NOMO-1 treated with DMSO at 0.1 percent for 48 hours (cell line): ENCODE measurements at regions not wholly inside any gene's neighbourhood (a gene's known extent, or its start where the extent isn't known, plus 50 kb on each side); places are given as distances from the start of the nearest gene placed in this dataset.
"Not testable (repeated sequence)": the region's sequence is repeated elsewhere in the genome, so short reads cannot be mapped to it uniquely, and the experiment has no call there.

Source experiments
- DNase-seq: peaks from one replicate; lab custom pipeline; 2025; ENCODE audit not compliant: unreplicated experiment; lab: John Stamatoyannopoulos, UW

DNA sequence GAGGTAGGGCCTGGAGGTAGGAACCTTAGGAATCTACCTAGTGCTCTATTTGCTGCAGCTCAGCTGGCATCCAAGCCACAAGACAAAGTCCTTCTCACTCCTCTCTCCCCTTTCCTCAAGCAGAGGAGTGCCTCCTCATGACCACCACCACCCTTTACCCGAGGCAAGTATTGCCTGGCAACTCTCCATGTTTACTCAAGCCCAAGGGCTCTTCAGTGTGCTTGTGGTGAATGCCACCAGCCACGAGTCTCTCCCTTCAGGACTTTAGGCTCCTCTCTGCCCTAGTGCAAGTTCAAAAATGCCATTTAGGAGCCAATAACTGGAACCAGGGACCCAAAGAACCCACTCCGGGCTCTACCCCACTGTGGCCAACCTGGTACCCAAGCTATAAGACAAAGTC lies 514.5 kb upstream of the RGMB start:
- no peak for DNase-seq

DNA sequence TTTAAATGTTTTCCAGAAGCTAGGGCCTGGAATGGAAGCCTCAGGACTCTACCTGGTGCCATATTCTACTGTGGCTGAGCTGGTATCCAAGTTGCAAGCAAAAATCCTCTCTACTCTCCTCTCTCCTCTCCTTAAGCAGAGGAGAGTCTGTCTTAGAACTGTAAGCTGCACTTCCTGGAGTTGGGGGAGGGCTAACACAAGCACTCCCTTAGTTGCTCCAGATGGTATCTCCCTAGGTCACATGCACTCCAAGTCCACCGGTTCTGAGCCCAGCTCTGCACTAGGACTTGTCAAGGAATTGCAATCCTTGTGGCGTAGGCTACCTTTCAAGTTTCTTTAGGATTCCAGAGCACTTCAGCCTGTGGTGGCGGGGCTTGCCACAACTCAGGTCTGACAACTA lies 513.9 kb upstream of the RGMB start:
- no peak for DNase-seq

DNA sequence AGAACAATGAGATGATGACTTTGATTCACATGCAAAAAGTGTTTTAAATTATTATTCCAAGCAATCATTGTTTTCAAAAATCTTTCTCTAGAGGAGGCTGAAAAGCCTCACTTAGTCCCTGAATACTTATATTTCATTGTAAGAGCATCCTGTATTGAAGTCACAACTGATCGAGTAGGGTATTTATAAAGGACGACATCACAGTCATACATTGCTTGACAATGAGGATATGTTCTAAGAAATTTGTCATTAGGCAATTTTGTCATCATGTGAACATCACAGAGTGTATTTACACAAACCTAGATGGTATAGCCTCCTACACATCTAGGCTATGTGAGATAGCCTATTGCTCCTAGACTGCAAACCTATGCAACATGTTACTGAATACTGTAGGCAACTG lies 510.4 kb upstream of the RGMB start:
- no peak for DNase-seq

DNA sequence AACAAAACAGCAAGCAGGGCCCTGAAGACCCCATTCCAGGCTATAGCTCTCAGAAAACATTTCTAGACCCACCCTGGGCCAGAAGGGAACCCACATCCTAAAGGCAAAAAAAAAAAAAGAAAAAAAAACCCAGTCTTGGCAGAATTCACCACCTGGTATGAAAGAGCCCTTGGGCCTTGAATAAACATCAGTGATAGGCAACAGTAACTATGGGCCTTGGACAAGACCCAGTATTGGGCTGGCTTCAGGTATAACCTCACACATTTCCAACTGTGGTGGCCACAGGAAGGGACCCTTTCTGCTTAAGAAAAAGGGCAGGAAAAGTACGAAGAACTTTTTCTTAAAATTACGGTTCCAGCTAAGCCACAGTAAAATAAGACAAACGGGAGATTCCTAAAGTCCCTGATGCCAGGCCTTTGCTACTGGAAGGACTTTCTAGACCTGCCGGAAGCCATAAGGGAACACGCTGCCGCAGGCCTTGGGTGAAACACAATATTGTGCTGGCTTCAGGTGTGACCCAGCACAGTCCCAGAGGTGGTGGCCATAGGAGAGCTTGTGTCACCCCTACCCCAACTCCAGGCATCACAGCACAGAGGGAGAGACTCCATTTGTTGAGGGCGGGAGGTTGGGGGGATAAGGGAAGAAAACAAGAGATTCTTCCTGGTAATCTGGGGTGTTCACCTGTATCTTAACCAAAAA lies 505.2 kb upstream of the RGMB start:
- no peak for DNase-seq

DNA sequence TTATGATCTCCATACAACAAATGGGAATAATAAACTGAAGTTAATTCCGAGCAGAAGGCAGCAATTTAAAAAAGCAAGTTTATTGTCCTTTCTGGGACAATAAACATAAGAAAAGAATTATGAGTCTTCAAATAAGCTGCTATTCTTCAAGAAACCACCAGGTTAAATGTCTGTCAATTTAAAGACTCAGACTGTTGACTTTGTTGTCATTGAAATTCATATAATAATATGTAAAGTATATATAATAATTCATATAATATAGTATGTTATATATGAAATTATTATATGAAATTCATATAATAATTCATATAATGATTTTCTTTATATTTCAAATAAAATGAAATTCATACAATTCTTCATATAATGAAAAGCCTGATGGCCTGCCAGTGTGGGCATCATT lies 497.5 kb upstream of the RGMB start:
- DNase-seq = no peak

DNA sequence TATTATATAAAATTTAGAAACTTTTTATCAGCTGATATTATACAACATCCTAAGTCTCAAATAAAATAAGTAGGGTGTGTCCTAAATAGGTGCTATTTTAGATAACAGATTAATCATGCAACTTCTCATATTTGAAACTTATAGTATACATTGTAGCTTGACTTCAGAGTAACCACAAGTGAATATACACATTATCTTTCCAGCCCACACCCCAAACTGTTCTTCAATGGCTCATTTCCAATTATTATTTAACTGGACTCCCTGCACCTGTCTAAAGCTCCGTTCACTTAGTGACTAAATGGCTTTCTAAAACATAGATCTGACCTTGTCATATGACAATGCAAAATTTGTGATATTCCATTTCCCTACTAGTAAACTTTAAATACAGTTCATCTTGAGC lies 490.9 kb upstream of the RGMB start:
- no peak for DNase-seq

DNA sequence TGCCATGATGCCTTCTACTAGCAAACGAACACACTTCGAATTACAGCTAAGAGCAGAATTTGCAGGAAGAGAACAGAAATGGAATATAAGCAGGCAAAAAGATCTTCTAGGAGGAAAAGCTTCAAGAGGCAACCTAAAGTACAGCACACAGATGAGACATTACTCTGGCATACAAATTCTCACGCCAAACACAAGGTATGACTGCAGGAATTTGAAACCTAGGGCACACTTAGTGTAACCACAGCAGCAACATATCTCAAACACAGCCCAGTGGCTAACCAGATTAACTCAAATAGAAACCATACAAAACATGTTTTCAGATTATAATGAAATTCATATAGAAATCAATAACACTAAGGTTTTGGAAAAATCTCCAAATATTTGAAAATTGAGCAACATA lies 481.0 kb upstream of the RGMB start:
- no peak for DNase-seq

DNA sequence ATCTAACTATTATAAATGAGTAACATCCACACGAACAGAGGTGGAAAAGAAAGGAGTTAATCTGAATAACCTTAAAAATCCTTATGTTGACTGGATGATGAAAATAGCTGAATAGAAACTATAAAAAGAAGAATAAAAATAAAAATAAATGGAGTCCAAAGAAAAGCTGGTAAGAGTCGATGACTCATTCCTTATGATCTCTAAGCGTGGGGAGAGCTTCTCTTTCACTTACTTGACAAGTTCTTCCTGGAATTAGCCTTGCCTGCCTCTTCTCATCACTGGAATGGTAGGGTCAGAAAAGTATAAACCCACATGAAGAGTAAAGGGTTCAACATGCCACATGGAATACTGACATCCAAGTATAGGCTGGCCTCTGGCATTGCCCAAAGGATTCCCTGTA lies 477.0 kb upstream of the RGMB start:
- DNase-seq = no peak

DNA sequence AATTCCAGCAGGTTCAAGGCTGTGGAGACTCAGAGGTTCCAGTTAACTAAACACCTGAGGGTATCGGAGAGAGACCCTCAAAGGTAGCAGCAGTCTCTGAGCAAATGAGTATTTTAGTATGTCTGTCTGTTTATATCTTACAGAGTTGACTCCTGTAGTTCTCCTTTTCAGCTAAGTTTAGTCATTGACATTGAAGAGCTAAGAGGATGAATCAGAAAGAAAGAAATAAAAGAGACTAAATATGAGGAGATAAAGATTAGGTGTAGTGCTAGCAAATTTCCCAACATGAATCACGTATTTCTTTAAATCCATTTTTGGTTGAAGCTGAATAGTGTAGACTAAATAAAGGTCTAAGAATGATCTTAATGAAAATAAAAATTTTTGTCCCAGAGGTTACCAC lies 474.0 kb upstream of the RGMB start:
- no peak for DNase-seq

DNA sequence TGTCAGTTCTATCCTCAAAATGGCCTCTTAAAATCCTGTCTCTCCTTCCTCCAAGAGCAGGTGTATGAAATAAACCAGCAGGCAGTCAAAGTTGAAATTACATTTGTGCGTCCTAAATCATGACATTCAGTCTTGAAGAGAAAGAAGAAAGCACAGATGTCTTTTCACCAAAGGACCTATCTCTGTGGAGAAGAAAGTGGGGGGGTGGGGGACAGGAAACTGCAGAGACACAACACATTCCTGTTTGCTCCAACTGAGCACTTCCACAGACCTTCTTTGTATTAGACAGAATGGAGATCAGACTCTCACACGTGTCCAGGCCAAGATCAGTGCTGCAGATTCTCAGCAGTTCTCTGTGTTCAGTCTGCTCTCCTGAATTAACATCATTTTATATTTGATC lies 471.9 kb upstream of the RGMB start:
- DNase-seq = no peak

DNA sequence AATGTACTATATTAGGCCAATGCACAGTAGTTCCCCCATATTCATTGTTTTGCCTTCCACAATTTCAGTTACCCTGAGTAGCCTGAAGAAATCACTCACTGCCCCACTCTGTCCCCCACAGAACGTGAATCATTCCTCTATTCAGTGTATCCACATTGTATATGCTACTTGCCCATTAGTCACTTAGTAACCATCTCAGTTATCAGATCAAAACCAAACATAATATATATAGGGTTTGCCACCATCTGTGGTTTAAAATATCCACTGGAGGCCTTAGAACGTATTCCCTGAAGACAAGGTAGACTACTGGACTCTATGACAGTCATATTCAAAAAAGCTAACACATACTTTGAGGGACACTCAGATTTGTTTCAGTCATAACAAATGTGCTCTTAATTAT lies 465.7 kb upstream of the RGMB start:
- DNase-seq = no peak

DNA sequence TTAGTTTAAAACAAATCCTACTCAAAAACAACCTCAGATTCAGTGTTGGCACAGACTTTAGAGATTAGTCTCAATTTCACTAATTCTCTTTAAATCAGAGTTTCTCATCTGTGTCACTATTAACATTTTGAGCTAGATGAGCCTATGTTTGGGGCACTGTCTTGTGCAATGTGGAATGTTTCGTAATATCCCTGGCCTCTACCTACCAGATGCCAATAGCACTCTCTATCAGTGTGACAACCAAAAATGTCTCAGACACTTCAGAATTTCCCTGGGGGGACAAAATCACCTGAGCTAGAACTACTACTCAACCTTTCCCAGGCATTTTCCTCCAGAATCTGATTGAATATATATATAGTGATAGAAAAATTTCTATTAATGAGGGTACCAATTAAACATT lies 465.2 kb upstream of the RGMB start:
- no peak for DNase-seq

DNA sequence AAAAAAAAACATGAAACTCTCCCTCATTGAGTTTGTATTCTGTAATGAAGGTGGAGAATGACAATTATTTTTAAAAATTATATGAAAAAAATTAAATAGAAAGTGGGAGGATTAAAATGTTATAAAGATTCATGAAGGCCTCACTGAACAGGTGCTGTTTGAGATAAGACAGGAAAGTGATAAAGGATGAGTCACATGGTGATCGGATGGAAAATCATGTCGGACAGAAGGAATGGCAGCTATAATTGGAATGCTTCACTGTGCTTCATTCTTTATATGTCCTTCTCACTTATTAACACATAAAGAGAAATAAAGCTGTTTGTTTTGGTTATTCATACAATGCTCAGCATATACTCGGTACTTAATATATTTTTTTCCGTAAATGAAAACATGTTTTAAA lies 464.5 kb upstream of the RGMB start:
- DNase-seq = no peak

DNA sequence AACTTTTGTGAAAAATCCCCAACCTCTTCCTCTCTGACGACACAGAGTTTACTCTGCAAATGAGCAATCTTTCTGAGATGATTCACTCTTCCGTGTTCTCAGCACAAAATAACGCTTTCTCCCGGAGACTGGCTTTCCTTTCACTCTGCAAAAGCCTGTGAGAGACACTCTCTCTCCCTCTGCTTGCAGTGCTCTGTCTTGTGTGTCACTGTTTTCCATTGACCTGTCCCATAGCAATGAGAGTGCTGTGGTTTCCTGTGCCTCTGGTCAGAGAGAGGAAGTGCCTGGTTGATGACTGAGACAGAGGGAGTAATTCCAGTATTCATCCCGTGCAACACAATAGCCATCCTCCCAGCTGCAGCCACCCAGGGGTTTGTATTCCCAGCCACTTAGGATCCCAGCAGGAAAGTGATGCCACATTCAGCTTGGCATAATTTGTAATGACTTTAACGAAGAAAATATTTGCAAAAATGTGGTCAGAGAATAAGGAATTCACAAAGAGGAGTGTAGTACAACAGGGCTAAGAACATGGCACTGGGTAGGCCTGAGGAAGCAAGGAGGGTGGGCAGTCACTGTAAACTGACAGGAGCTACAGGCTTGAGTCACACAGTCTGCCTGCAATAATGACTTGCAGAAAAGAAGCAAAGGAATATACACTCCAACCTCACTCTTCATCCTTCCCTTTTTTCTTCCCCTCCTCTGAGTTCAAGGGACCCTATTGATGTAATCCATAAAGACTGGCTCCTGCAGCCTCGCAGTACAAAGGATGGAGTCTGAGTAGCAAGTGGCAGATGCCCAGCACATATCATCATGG lies 463.5 kb upstream of the RGMB start:
- peak; percentile 75 for DNase-seq

DNA sequence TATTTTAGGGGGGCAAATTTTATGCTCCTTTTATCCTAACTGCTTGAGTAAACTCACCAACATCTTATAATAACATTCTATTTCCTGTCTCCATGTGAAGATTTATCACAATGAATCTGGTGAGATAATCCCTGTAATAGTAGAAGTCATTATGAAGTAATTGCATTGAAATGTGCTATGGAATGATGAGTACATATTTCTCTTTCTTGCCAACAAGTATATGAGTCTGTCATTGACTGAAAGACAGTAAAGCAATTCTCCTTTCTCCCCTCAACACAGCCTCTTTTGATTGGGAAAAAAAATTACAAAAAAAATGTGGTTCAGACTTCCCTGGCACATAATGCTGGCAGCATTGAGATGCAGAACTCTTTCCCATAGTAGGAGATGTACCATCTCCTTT lies 459.2 kb upstream of the RGMB start:
- DNase-seq = no peak

DNA sequence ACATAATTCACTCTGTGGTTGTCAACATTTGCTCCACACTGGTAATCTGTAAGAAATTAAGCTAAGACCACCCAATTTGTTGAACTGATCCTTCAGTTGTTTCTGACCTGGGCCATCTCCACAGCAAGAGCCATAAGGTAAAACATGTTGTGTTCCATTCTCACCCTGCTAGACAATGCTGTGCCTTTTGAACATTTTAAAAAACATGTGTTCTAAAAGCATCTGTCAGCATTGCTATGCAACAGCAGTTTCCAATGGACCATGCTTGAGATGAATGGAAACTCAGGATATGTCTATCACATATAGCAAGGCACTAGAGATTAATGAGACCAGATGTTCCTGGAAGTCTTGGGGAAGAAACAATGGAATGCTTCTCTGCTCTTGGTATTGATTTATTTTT lies 455.1 kb upstream of the RGMB start:
- DNase-seq = no peak

DNA sequence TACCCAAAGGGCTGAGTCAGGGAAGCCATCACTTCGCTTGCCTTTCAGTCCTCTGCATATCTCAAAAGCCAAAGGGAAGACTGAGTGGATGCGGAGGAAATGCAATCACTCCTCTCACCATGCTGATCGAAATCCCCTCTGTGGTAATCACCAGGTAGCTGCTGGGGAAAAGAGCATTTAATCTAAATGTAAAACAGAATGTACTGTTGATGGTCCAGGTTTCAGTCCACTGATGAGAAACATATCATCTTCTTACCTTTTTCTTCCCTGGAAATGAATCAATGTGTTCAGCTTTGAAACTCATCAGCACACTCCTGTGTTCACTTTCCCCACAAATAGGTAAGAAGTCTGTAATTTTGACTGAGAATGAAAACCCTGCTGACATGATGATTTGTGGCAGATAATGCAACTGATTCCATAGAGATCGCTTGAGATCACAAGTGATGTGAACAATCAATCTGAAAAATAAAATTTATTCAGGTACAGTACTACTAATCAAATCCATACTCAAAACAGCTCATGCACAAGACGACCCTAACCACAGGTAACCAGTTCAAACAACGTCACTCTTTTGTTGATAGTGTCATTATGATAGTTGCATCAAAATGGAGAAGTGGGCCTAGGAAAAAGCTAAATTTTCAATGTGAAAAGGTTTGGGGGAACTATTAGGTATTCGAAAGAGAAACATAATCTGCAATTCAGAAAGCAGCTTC lies 454.0 kb upstream of the RGMB start:
- DNase-seq = no peak

DNA sequence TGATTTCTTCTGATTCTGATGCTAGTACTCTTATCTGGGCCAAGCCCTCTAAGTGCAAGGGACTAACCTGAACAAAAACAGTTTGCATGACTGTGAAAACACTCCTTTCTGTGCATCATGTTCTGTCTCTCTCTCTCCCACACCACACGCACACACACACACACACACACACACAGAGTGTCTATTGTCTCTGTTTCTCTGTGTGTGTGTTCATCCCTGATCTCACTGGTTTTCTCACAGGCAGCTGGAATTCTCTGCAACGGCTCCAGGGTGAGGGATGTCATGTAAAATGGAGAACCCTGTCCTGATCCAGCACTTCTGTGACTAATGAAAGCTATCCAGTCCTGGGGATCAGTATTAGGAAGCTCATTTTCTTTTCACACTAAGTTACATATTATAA lies 453.1 kb upstream of the RGMB start:
- no peak for DNase-seq

DNA sequence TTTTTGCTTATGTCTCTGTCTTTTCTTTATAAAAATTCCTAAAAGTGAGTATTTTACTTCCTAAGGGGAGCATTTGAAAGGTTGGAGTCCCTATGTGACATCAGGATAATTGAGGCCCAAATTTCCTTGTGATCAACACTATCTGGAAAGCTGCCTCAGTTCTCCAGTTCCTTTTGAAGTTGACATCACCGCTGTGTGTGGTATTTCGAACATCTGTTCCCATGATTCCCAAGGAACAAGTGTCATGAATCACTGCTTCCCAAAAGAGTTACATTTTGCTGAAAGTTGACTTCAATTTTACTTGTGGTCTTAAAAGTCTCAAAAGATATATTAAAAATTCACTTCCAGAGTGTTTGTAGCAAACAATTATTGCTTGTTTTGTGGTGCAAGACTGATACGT lies 452.1 kb upstream of the RGMB start:
- no peak for DNase-seq

DNA sequence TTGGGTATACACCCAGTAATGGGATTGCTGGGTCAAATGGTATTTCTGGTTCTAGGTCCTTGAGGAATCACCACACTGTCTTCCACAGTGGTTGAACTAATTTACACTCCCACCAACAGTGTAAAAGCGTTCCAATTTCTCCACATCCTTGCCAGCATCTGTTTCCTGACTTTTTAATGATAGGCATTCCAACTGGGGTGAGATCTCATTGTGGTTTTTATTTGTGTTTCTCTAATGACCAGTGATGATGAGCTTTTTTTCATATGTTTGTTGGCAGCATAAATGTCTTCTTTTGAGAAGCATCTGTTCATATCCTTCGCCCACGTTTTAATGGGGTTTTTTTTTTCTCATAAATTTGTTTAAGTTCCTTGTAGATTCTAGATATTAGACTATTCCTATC lies 448.3 kb upstream of the RGMB start:
- DNase-seq = not testable (repeated sequence)

DNA sequence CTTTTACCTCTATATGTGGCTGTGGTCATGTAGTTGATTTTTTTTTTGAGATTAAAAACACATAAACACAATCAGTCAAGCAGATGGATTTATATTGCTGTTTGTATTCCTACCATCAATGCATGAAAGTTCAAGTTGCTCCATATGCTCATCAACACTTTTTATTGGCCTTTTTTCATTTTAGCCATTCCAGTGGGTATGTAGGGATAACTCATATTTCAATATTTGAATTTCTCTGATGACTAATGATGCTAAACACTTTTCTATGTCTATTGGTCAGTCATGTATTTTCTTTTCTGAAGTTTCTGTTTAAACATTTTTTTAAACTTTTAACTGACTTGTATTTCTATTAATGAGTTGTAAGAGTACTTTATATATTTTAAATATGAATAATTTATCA lies 445.4 kb upstream of the RGMB start:
- no peak for DNase-seq

DNA sequence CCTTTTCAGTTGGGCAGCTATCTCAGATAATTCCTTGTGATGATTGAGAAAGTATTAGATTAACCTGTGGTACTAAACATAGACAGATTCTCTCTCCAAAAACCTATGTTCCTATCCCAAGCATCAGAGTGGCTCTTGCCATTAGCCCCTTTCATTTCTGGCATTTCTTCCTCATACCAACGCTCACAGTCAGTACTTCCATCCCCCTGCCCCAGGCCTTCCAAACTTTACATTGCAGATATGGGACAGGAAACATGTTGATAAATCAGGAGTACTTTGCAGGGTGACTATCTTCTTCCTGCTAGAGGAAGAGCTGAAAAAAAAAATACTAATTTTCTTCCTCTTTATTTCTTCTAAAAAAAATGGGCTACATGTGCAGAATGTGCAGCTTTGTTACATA lies 442.6 kb upstream of the RGMB start:
- DNase-seq = no peak
